ENCODE measurements at regions not wholly inside any gene's neighbourhood (a gene's known extent, or its start where the extent isn't known, plus 50 kb on each side); places are given as distances from the start of the nearest gene placed in this dataset.
"Not testable (repeated sequence)": the region's sequence is repeated elsewhere in the genome, so short reads cannot be mapped to it uniquely, and the experiment has no call there.

DNA sequence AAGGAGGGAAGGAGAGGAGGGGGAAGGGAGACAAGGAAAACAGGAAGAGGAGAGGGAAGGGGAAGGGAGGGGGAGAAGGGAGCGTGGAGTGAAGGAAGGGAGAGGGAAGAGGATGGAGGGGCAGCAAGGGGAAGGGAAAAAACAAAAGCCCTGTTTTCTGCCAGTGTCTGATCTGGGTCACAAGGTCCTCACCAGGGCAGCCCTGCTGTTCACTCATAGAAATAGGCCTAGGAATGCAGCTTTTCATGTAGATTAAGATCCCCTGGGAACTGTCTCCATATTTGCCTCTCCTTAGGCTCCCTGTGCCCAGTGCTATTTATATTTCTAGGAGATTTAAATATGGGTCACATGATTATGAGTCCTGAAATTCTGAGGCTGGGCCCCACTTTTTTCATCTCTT, 790.7 kb downstream of the TNS3 start:
- DNase-seq = no peak

- no peak for DNase-seq
Measured at GRCh38 chr7:46786995-46787394, 794.9 kb downstream of the TNS3 start.

- DNase-seq = peak; percentile 5
Measured at GRCh38 chr7:46786221-46786954, 795.5 kb downstream of the TNS3 start.

DNA sequence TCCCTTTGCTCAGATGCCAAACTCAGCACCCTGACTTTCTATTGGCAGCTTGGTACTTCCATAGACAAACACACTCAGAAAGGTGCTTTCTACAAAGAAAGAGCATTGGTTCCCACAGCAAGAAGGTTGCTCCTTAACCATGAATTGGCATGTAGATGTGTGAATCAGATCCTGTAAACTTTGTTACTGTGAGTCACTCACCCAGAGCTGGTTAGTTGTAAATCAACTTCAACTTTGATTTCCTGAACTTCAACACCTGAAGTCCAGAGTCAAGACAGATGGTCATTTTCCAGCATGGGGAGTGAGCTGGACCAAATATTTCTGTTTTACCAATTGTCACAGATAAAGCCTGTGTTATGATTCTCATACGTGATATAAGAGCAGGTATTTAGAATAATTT, 797.2 kb downstream of the TNS3 start:
- DNase-seq = no peak

- DNase-seq = no peak
Measured at GRCh38 chr7:46781901-46782439, 799.9 kb downstream of the TNS3 start.

- peak; percentile 11 for DNase-seq
Measured at GRCh38 chr7:46776790-46777189, 805.1 kb downstream of the TNS3 start.

GRCh38 chr7:46775776-46776175, 806.1 kb downstream of the TNS3 start:
- no peak for DNase-seq

GRCh38 chr7:46775020-46775419, 806.9 kb downstream of the TNS3 start:
- DNase-seq = no peak

- no peak for DNase-seq
Measured at GRCh38 chr7:46774515-46774914, 807.4 kb downstream of the TNS3 start.

DNA sequence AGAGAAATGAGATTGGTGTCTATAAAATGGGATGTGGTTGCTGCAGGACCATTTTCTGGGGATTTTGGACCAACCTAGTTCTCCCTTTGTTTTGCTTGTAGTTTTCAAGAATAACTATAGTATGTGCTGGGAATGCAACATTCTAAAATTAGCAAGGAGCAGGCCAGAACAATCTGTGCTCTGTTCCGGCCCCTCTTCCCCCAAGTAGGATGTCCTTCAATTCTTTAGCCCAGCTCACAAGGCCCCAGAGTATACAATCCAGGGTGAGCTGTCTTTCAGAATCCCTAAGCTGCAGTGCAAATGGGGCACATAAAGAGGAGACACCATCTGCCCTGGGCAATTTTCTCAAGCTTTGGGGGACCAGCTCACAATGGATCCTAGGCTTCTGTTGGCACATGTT, 809.1 kb downstream of the TNS3 start:
- DNase-seq = no peak

DNA sequence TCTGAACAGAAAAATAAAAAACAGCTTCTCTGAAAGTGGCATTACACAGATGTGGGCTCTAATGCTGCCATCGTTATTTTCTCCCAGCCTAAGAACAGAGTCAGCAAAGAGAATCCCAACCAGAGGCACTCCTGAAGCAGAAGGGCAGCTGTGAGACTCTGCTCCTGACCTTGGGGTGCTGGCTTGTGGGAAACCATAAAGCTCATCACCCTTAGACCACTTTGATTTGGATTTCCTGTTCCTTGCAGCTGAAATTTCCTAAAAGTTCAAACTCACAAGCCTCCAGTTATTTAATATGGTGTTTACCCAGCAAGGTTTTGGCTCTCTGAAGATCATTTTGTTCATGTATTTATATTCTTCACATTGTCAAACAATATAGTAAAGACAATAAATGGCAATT, 814.8 kb downstream of the TNS3 start:
- no peak for DNase-seq

DNA sequence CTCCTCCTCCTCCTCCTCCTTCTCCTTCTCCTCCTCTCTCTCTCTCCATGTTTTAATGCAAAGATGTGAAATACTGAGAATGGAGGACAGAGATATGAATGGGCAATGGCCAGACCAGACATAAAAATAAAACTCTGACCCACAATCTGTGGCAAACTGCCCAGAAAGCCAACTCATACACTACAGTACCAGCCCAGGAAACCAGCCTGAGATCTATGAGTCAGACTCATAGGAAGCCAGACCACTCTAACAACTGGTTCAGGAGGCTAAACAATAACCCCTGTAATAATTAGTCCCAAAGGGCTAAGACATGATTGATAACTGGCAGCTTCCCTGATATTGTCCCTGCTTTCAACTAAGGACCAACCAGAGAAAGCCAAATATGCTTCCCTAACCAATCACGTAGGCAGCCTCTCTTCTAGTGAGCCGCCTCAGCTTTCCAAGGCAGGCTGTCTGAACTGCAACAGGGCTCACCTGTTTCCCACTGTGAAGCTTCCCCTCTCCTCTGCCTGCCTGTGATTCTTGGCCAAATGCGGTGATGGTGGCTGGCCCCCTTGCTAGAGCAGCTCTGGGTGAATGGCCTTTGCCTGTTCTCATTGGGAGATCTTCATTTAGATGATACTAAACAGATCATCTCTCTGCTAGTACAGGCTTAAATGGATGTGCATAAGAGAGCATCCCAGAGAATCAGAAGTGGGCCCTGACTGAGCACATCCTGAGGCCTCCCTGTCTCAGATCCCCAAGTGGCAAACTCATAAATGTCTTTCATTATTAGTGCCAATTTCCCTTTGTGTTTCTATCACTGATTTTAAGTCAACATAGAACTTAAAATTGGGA, 817.6 kb downstream of the TNS3 start:
- DNase-seq = peak; percentile 15

DNA sequence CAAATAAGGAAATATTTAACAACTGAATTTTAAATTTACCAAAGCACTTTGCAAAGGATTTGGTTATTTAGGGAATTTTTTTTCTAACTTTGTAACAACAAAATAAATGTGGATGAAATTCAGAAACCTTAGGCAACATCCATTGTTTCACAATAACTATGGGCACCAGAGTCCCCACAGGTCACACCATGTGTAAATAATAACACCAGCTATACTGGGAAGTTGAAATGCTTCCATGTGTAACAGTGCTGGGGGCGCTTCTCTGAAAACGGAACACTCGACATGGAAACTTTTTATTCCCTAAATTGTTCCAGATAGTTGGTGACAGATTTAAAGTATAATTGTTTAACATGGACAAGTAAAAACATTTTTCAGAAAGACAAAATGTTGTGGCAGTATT, 818.6 kb downstream of the TNS3 start:
- no peak for DNase-seq

GRCh38 chr7:46759711-46760480, 822.0 kb downstream of the TNS3 start:
- DNase-seq = no peak

DNA sequence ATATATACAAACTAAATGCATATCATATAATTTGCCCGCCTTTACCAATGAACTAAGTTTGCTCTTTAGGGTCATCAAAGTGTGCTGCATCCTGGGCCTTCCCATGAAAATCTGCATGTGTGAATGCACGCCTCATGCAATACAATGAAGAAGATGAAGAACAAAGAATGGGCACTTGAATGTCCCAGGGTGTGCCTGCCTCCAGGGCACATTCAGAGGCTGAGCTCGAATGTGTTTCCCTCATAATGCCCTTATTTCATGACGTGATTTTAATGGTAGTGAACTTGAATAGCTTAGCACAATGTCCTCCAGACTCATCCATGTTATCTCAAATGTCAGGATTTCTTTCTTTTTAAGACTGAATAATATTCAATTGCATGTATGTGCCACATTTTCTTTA, 824.9 kb downstream of the TNS3 start:
- no peak for DNase-seq

DNA sequence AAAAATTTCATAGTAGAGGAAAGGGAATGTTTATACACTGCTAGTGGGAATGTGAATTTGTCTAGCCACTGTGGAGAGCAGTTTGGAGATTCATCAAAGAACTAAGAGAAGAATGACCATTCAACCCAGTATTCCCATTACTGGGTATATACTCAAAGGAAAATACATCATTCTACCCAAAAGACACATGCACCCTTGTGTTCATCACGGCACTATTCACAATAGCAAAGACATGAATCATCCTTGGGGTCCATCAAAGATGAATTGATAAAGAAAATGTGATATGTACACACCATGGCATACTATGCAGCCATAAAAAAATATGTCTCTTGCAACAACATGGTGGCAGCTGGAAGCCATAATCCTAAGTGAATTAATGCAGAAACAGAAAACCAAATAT, 825.7 kb downstream of the TNS3 start:
- DNase-seq = no peak

GRCh38 chr7:46755120-46756034, 826.5 kb downstream of the TNS3 start:
- no peak for DNase-seq

DNA sequence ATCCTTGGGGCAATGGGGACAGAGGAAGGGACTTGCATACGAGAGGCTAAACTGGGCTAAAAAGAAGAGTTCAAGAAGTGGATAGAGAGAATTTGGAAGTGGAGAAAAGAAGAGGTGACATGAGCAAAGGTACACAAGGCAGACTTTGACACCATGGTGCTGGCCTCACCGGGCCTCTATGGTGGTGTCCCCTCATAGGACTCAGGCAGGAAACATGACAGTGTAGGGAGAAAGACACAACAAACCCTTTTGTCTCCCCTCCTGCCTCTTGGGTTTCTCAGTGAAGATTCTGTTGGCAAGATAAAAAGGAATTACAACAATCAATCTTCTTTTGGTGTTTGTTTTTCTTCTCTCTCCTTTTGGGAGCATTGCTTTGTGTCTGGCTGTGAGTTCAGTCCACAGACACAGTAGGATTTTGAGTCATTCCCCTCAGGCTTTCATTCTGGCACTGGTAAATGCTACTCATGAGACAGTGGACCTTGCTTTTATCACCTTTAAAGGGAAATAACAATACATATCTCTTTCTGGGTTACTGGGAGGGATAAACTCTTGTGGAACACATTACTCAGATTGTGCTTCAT, 827.7 kb downstream of the TNS3 start:
- no peak for DNase-seq

DNA sequence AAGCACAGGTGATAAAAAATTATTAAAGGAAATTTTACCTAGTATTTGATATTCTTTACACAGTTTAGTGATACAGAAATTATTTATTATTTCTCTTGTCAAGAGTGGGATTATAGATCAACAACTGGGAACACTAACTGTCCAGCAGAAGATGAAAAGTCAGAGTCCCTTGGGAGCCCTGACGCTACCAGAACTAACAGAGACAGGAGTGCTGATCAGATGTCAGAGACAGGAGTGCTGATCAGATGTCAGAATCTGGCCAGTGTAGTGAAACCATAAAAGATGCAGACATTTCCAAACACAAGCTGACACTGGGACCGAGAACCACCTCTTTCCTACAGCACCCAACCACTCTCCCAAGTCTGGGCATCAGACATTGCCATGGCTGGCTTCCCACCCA, 828.2 kb downstream of the TNS3 start:
- no peak for DNase-seq

GRCh38 chr7:46752881-46753366, 829.0 kb downstream of the TNS3 start:
- no peak for DNase-seq

- not testable (repeated sequence) for DNase-seq
Measured at GRCh38 chr7:46751927-46752723, 829.8 kb downstream of the TNS3 start.
